ENCODE measurements at regions not wholly inside any gene's neighbourhood (a gene's known extent, or its start where the extent isn't known, plus 50 kb on each side); places are given as distances from the start of the nearest gene placed in this dataset.
"Not testable (repeated sequence)": the region's sequence is repeated elsewhere in the genome, so short reads cannot be mapped to it uniquely, and the experiment has no call there.

DNA sequence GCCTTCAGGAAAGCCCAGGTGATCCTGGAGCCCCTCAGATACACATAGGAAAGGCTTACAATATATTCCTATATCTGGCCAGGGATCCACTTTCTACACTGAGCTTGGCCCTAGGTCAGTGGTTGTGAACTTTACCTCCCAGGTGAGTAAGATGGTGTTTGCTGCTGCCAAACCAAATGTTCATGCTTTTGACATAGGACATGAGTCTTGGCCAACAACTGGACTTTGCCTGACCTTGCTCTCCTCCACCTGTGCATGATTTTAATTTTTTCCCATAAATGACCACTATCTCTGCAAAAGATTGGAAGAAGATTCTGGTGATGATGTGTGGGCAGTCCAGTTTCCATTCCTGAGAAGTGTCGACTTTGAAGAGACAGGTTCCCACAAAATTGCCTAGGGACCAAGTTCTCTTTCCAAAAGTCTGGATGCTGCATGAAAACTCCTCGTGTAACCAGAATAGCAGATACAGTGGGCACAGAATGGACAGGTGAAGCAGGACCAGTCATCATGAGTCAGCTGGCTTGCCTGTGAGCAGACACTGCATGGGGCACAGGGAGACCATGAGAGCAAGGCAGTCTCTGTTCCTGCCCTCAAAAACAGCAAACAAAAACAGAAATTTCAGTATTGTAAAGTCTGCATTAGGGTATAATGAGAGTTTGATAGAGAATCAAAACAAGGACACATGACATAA, 226.4 kb upstream of the MON1B start:
- DNase-seq (ENCODE audit: low read depth in 2 of 3, low spot score in 2 of 3), result no peak

DNA sequence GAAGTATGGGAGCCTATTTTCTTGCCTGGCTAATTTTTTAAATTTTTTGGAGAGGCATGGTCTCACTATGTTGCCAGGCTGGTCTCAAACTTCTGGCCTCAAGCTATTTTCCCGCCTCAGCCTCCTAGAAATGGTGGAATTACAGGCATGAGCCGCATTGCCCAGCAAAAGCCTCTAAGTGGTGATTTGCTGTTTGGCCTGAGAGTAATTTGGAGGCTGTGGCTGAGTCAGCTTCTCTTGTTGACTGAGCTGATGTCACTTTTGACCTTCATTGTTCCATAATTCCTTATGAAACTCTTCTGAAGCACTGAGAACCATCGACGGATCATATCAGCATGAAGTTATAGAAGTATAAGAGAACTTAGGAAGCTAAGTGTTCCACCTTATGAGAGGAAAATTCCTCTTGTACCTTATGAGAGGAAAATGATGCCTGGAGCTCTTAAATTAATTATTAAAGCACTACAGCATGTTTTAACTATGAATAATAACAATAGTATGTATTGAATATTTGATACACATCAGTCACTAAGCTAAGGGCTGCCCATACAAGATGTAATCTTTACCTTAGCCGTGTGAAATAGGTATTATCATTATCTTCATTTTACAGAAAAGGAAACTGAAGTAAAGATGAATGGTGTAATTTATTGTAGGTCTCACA, 220.8 kb upstream of the MON1B start:
- no peak for DNase-seq (ENCODE audit: low read depth in 2 of 3, low spot score in 2 of 3)

DNA sequence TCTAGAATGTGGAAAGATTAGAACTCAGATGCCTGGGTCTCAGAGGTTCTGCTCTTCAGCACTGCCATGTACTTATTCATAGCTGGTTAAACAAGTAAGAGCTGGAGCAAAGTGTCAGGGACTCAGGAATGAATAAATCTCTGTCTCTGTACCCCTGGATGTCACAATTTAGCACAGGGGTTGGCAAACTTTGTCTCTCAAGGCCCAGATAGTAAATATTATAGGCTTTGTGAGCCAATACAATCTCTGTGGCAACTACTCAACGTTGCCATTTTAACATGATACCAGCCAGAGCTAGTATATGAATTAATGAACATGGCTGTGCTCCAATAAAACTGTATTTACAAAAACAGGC, 220.3 kb upstream of the MON1B start:
- no peak for DNase-seq (ENCODE audit: low read depth in 2 of 3, low spot score in 2 of 3)

DNA sequence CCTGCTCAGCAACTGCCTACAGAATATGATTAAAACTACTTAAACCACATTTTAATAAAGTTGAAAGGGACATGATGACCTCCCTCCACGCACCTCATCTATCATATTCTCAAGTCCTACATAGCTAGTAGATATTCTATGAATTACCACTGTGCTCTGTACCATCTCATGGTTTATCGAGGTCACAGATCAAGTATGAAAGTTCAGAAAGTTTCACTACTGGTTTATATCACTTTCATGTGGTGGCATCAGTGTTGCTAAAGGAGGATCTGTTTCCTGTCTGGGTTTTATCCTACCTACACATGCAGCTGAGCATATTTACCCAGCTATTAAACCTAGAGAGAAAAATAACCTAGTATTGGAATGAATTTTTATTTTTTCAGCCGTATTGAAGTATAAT, 214.9 kb upstream of the MON1B start:
- no peak for DNase-seq (ENCODE audit: low read depth in 2 of 3, low spot score in 2 of 3)

DNA sequence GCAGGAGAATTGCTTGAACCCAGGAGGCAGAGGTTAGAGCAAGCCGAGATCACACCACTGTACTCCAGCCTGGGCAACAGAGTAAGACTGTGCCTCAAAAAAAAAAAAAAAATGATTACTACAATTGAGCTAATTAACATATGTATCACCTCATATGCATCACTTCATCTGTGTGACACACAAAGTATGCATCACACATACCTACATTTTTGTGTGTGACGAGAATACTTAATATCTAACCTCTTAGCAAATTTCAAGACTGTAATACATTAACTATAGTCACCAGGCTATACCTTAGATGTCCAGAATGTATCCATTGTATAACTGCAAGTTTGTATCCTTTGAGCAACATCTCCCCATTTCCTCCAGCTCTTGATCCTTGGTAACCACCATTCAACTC, 214.2 kb upstream of the MON1B start:
- no peak for DNase-seq (ENCODE audit: low read depth in 2 of 3, low spot score in 2 of 3)

DNA sequence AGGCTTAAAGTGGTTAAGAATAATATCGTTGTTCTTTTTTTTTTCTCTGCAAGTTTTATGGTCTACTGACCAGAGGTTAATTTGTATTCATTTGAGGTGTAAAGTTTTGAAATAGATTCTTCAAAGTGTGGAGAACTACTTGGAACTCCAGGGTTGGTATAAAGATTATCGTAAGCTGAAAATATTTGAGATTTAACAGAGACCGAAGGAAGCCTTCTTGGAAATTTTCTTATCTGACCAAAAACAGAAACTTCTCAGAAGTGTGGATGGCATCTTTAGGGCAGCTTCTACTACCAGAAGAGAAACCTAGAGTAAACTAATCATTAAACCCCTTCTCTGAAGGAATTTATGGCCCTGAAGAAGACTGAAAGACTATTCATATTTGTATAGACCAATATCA, 206.8 kb upstream of the MON1B start:
- DNase-seq (ENCODE audit: low read depth in 2 of 3, low spot score in 2 of 3), result no peak

DNA sequence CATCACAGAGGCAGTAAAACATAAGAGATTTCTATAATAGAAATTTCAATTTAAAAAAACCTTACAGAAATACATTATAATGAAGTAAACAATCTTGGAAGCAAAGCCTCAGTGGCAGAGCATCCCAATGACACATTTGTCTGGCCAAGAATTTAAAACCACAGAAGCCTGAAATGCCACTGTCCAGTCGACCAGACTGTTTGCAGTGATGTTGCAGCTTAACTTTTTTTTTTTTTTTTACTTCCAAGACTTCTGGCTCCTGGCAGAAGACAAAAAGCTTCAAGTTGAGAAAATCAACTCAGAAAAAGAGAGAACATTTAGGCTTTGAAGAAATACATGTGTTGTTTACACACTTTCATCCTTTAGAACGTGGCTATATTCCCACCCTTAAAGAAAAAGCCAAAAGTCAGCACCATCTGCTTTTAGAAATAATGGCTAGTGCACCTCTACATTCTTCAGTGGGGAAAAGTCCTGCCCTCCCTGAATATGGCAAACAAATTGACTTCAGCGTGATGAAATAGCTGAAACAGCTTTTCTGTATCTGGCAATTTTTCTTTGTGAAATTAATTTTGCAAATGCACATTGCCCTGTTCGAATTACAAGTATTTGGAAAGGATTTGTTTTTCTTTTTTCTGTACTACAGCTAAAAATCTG, 205.5 kb upstream of the MON1B start:
- DNase-seq (ENCODE audit: low read depth in 2 of 3, low spot score in 2 of 3), result no peak

DNA sequence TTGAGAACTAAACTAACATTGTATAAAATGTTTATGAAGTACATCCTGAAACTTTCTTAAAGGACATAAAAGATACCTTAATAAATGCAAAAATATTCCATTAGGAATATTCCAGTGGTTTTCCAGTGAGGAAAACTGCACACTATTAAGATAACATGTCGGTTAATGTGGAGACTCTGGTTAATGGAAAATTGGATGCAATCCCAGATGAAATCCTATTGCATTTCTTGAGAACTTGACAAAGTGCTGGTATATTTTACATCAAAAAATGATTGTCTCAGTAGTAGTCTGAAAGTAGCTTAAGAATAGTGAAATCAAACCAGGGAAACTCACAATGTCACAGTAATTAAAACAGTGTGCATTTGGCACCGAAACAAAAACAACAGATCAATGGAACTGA, 202.5 kb upstream of the MON1B start:
- DNase-seq (ENCODE audit: low read depth in 2 of 3, low spot score in 2 of 3), result no peak

DNA sequence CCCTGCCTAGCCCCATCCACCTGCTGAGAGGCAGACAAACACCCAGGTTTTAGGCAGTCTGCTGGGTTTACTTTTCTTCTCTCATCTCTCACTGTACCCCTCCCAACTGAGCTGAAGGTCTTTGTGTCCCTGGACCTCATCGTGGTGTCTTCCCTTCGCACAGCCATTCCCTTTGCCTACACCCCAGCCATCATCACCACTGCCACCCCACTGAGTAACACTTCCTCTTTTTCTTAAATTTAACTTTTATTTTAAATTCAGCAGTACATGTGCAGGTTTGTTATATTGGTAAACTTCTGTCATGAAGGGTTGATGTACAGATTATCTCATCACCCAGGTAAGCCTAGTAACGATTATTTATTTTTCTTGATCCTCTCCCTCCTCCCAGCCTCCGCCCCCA, 188.3 kb upstream of the MON1B start:
- DNase-seq (ENCODE audit: low read depth in 2 of 3, low spot score in 2 of 3), result no peak

DNA sequence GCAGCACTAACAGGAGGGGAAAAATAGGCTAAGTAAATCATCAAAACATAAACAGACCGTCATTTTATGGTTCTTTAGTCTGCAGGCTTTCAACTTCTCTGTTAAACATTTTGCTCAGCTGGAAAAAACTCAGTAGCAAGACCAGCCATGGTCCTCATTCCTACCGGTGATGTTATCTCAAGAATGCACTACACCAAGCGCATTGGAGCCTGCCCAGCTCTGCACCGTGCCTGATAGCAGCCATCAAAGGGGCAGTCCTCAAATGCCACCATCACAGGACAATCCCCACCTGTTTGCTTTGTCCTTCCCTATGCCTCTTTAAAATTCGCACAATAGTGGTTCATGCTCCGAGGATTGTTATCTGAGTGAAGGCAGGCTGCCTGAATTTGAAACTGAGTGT, 181.5 kb upstream of the MON1B start:
- DNase-seq (ENCODE audit: low read depth in 2 of 3, low spot score in 2 of 3), result no peak

DNA sequence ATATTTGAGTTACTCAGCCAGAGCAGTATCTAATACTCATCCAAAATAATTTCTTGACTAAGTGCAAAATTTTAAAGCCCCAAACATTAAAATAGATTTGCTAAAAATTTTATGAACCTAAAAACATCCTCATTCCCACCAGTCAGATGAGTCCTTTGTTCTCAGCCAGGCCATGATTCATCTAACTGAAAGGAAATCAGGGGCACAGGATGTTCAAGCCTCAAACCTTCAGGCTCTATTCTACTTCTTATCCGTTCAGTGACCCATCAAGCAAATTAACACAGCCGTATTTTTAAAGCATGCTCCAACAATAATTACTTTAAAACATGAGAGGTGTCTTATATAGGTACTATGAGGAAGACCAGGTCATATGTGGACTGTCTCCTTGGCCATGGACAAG, 176.5 kb upstream of the MON1B start:
- DNase-seq (ENCODE audit: low read depth in 2 of 3, low spot score in 2 of 3), result no peak

DNA sequence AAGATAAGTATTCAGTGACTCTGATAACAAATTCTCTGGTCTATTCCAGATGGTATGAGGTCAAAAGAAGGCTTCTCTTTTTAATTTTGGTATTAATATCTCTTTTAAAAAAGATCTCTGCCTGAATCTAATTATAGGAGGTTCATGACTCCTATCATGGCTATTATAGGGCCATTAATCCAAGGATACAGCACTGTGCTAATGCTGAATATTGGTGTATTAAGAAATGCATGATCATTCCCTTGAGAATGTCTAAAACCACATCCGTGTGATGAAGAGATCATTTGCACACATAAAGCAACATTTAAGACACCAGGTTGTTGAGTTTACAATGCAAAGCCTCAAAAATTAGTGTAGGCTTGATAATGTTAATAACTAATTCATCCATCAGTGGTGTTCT, 160.4 kb upstream of the MON1B start:
- DNase-seq (ENCODE audit: low read depth in 2 of 3, low spot score in 2 of 3), result no peak

DNA sequence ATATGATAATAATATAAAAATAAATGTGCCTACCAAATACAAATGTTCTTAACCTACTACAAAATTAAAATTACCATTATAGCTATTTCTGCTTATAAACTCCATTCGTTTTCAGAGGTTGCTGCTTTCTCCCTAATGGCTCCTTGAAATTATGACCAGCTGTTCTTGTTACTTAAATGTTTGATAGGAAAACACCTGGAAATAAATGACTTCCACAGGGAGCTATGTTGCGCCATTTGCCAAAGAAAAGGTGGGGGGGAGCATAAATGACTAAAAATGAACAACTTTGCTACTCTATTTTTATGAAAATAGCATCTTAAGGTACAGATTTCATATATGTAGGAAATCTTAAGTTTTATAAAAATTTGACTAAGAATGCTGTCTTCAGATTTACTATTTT, 157.5 kb upstream of the MON1B start:
- no peak for DNase-seq (ENCODE audit: low read depth in 2 of 3, low spot score in 2 of 3)

DNA sequence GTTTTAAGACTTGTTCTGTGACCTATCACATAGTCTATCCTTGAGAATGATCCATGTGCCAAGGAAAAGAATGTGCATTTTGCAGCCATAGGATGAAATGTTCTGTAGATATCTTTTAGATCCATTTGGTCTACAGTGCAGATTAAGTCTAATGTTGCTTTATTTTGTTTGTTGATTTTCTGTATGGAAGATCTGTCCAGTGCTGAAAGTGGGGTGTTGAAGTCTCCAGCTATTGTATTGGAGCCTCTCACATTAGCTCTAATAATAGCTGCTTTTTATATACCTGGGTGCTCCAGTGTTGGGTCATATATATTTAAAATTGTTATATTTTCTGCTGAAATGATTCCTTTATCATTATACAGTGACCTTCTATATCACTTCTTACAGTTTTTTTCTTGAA, 155.6 kb upstream of the MON1B start:
- no peak for DNase-seq (ENCODE audit: low read depth in 2 of 3, low spot score in 2 of 3)

DNA sequence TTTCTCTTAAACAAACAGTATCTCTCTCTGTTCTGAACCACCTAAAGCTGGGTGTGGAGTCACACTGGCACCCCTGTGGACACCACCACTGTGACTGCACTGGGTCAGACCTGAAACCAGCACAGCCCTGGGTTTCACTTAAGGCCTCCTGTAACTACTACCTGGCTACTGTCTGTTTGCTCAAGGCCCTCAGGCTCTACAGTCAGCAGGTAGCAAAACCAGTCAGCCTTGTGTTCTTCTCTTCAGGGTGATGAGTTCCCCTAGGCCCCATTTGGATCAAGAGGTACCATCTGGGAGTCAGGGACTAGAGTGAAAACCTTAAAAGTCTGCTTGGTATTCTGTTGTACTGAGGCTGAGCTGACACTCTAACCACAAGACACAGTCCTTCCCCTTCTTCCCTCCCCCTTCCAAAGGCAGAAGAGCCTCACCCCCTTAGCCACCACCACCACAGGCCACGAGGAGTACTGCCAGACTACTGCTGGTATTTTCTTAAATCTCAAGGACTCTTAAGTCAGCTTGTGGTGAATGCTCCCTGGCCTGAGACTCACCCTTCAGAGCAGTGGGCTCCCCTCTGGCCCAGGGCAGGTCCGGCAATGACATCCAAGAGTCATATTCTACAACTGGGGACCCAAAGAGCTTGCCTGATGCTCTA, 153.2 kb upstream of the MON1B start:
- no peak for DNase-seq (ENCODE audit: low read depth in 2 of 3, low spot score in 2 of 3)

DNA sequence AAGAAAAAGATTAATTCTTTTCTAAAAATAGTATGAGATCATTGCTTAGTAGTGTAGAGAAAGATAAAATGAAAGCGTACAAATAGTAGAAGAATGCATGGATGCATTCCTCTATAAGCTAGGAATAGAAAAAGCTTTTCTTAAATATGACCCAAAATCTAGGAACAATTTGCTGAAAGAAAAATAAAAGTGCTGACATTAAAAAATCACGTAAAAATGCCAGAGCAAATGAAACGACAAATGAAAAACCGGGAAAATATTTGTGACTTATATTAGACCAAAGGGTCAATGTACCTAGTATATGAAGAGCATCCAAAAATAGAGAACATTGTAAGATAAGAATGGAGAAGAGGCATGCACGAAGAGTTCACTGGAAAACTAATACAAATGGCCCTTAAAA, 149.5 kb upstream of the MON1B start:
- DNase-seq (ENCODE audit: low read depth in 2 of 3, low spot score in 2 of 3), result no peak

DNA sequence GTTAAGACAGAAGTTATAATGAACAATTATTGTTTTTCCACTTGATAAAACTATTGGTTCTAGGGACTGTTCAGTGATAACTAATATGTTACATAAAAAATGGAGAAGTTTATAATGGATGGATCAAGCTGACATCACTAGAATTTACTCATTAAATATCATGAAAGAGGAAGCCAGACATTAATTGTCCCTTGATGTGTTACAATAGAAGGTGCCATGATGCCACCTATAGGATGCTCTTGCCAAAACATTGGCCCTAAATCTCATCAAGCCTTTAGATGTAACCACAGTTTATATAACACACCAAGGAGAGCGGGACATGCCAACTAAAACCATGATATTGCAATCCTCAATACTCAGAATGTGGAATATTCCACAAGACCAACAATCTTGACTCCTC, 147.9 kb upstream of the MON1B start:
- DNase-seq (ENCODE audit: low read depth in 2 of 3, low spot score in 2 of 3), result no peak

DNA sequence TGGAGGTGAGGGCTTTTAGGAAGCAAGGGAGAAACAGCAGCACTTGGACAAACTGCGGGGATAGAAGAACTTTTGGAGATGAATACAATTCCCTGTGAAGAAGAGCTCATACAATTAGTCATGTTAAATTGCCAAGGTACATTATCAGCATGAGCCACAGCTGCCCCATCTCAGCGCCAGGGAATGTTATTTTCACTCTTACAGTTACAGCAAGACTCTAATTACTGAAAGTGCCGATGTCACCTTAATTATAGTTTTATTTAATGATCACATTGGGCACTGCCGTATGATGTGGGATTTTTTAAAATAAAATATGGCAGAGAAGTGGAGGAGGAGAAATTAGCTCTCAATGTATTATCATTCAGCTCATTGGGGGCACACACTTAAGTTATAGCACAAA, 144.8 kb upstream of the MON1B start:
- DNase-seq (ENCODE audit: low read depth in 2 of 3, low spot score in 2 of 3), result no peak

DNA sequence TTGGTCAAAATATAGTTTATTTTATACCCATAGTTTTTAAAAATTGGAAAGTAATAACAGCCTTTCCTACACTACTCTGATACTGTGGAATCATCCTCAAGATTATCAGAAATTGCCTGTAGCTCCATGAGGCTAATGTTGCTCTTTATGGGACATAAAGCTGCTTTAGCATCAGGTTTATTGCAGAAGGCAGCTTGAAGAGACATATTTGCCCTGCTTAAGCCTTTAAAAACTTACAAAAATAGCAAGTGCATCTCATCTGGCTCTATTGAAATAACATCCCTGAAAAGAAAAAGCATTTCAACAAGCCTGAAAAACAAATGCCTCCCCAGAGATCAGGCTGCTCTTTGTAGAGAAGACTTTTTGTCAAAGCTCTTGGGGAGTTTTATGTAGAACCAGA, 142.9 kb upstream of the MON1B start:
- DNase-seq (ENCODE audit: low read depth in 2 of 3, low spot score in 2 of 3), result no peak

DNA sequence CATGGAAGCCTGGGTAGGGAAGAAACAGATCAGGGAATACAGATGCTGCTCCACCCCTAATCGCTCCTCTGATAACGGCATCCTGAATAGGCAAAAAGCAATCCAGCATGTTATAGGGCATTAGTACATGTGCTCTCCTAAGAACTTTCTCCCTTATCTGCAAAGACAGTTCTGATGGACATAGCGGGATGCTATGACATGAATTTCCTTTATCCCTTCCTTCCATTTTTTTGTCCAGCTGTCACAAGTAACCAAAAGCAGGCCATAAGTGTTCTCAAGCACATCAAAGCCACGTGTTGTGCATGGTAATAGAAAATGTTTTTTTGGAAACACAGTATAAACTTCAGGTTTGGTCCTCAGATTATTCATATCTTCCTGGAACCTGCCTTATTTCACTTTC, 141.4 kb upstream of the MON1B start:
- no peak for DNase-seq (ENCODE audit: low read depth in 2 of 3, low spot score in 2 of 3)

DNA sequence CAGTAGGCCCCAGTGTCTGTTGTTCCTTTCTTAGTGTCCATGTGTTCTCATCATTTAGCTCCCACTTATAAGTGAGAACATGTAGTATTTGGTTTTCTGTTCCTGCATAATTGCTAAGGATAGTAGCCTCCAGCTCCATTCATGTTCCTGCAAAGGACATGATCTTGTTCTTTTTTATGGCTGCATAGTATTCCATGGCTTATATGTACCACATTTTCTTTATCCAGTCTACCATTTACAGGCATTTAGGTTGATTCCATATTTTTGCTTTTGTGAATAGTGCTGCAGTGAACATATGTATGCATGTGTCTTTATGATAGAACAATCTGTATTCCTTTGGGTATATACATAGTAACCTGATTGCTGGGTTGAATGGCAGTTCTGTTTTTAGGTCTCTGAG, 134.4 kb upstream of the MON1B start:
- DNase-seq (ENCODE audit: low read depth in 2 of 3, low spot score in 2 of 3), result not testable (repeated sequence)

DNA sequence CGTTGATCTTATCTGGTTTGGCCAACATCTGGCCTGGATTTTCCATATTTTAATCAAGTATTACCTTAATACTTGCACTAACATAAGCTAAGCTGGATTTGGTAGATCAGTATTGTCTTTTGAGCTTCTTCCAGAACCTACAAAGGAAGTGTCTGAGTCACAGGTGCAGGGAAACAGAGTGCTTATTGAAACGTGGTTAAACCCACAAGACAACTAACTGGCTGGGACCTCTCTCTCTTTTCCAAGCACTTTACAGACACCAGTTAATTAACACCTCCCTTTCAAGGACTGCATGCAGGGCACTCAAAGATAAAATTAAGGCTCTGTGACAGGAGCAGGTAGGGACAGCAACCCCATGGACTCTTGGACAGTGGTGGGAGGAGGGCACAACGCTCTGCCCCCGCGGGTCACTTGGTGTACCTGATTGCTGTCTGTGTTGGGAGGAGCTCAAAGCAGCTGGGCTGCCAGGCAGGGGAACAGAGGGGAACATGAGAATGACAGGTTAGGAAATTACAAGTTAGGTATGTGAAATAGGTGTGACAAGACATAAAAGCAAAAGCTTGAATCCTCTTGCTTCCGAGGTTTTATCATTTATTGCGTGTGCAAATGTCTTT, 133.7 kb upstream of the MON1B start:
- DNase-seq (ENCODE audit: low read depth in 2 of 3, low spot score in 2 of 3), result no peak

Data from hematopoietic multipotent progenitor cell (in vitro differentiated cells).